MCF 10A (cell line): ENCODE measurements at regions not wholly inside any gene's neighbourhood (a gene's known extent, or its start where the extent isn't known, plus 50 kb on each side); places are given as distances from the start of the nearest gene placed in this dataset.

Experiments
- BruUV-seq: library from RNA; stranded (reverse); fragments of 400-500 nt; replicated peaks from 2 replicates; lab custom pipeline; 2021; lab: Mats Ljungman, UMichigan
- CTCF ChIA-PET: fragments of 300-600 bp; sonication (Branson Sonifier 250); formaldehyde crosslinking; extraction: SDS; loops from one replicate; lab custom pipeline; 2021; ENCODE audit warnings: antibody characterized with exemption, inconsistent platforms; lab: Yijun Ruan, JAX
- POLR2A ChIA-PET: fragments of 300-600, 350-650 bp; sonication (Branson Sonifier 250); formaldehyde crosslinking; extraction: SDS; loops from one replicate; lab custom pipeline; 2020; ENCODE audit warnings: antibody characterized with exemption, inconsistent platforms; lab: Yijun Ruan, JAX
- DNase-seq: peaks from one replicate; pipeline ENCODE4 v3.0.0-alpha.2; 2018; ENCODE audit not compliant: unreplicated experiment
- H3K27ac Mint-ChIP-seq: one replicate; pipeline ENCODE4 v1.8.0; 2022; ENCODE audit warnings: mild to moderate bottlenecking, low read depth, mixed read lengths; ENCODE audit not compliant: unreplicated experiment
- H3K27me3 Mint-ChIP-seq: one replicate; pipeline ENCODE4 v1.8.0; 2022; ENCODE audit warnings: mixed read lengths; ENCODE audit not compliant: insufficient read depth, unreplicated experiment
- H3K36me3 Mint-ChIP-seq: one replicate; pipeline ENCODE4 v1.8.0; 2022; ENCODE audit warnings: mild to moderate bottlenecking, moderate library complexity, mixed read lengths; ENCODE audit not compliant: insufficient read depth, unreplicated experiment
- H3K4me1 Mint-ChIP-seq: one replicate; pipeline ENCODE4 v1.8.0; 2022; ENCODE audit warnings: mixed read lengths; ENCODE audit not compliant: insufficient read depth, unreplicated experiment
- H3K4me3 Mint-ChIP-seq: one replicate; pipeline ENCODE4 v1.8.0; 2022; ENCODE audit warnings: mild to moderate bottlenecking, moderate library complexity, mixed read lengths; ENCODE audit not compliant: unreplicated experiment
- H3K9me3 Mint-ChIP-seq: one replicate; pipeline ENCODE4 v1.8.0; 2022; ENCODE audit warnings: mixed read lengths; ENCODE audit not compliant: unreplicated experiment
- CTCF ChIP-seq: fragments of 200-600 bp; IDR thresholded peaks from one replicate; pipeline ENCODE4 v1.8.0; 2022; ENCODE audit warnings: antibody characterized with exemption, mild to moderate bottlenecking; ENCODE audit not compliant: unreplicated experiment
- intact Hi-C: fragments of 100-400 bp; cut with micrococcal nuclease; formaldehyde crosslinking; loops from 2 replicates; pipeline ENCODE4 v1.14.1; 2022

DNA sequence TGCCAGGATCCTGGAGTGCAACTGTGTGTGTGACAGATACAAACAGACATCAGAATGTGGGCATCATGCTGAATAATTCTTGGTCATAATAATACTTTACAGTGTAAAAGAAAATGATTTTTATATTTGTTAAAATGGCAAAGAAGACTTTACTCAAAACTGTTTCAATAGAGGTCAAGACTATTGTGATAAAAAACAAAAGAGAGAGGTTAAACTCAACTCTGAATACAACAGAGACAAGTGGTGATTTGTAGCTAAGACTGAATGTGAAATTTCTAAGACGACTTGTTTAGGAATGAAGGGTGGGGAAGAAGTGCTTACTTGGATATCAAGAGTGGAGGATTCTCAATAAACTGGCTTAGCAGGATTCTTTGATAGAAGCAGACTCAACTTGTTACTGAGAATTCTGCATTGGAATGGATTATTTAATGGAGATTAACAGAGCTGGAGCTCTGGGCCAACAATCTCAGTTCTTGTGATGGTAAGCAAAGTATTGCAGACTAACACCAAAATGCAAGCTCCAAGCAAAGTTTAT, 457.4 kb upstream of the CDH18 start:
- POLR2A ChIA-PET, result interaction anchor here (1.0 kb wide), 1 partner anchor 11 kb away, joined by 3 read pairs; no protein-coding TSS in a partner anchor
- CTCF ChIA-PET, result interaction anchor here (0.9 to 1.1 kb wide), 2 partner anchors 10 to 680 kb away, joined by 3 to 4 read pairs; no protein-coding TSS in a partner anchor

GRCh38 chr5:20434786-20435185, 446.8 kb upstream of the CDH18 start:
- Mint-ChIP-seq H3K27me3 (no peaks in the 10 kb centered on the region), H3K36me3 (no peaks in the 10 kb centered on the region), H3K27ac (no peak overlapping the region), H3K4me1 (no peaks in the 10 kb centered on the region), H3K4me3 (no peak overlapping the region), H3K9me3 (no peaks in the 10 kb centered on the region)
- ChIA-PET CTCF (no interaction called here), POLR2A (interaction anchor here (0.9 kb wide), 1 partner anchor 11 kb away, joined by 3 read pairs; no protein-coding TSS in a partner anchor)
- no peak for TF ChIP-seq CTCF
- DNase-seq, result no peak
- no TSS peak for BruUV-seq
- intact Hi-C loops, result no loop called here

More for the DNA sequence above, 457.4 kb upstream of the CDH18 start:
- no peaks in the 10 kb centered on the region for H3K4me1 Mint-ChIP-seq
- no peak overlapping the region for H3K27ac Mint-ChIP-seq
- no peak for TF ChIP-seq CTCF
- DNase-seq, result no peak
- no TSS peak for BruUV-seq
- no peaks in the 10 kb centered on the region for H3K9me3 Mint-ChIP-seq
- intact Hi-C loops, result no loop called here
- no peak overlapping the region for H3K4me3 Mint-ChIP-seq
- H3K27me3 Mint-ChIP-seq, result no peaks in the 10 kb centered on the region
- H3K36me3 Mint-ChIP-seq, result no peaks in the 10 kb centered on the region

DNA sequence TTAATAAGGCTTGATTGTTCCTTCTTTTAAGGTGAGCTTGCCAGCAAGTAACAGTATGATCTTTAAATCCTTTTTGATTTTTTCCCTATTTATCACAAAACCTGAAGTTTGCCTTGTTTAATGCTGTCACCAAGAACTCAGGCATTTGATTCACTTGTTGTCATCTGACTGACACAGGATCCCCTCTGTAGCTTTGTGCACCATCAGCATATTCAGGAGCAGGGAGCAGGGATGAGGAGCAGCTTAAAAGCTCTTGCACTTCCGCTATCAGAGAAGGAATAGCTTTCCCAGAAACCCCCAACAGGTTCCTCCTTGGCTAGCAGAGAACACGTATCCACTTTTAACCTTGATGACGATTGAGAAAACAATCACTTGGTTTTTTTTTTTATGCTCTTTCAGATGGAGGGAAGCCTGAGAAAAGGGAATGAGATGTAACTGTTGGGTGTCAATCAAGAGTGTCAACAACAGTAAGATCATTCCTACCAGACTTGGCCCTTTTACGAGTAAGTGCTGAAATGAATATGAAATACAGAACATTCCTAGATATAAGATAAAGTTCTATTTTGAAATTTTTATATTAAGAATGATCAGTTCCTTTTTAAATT, 433.1 kb upstream of the CDH18 start:
- H3K4me1 Mint-ChIP-seq, result no peaks in the 10 kb centered on the region
- no peak for DNase-seq
- no peak overlapping the region for H3K27ac Mint-ChIP-seq
- intact Hi-C loops, result no loop called here
- no peaks in the 10 kb centered on the region for H3K36me3 Mint-ChIP-seq
- H3K4me3 Mint-ChIP-seq, result no peak overlapping the region
- no peak for TF ChIP-seq CTCF
- ChIA-PET POLR2A (no interaction called here), CTCF (no interaction called here)
- no peaks in the 10 kb centered on the region for H3K27me3 Mint-ChIP-seq
- H3K9me3 Mint-ChIP-seq, result no peaks in the 10 kb centered on the region
- BruUV-seq, result no TSS peak
